Mesothelial cell of epicardium (in vitro differentiated cells): ENCODE measurements at regions not wholly inside any gene's neighbourhood (a gene's known extent, or its start where the extent isn't known, plus 50 kb on each side); places are given as distances from the start of the nearest gene placed in this dataset.

ENCODE experiments used
- DNase-seq, 2 experiments: peaks; one replicate each; pipeline ENCODE4 v3.0.0; 2021; ENCODE audit warnings: low spot score in 2 of 2; ENCODE audit not compliant: unreplicated experiment in 2 of 2
- H3K27ac Mint-ChIP-seq: 2 replicates; pipeline ENCODE4 v1.8.0; 2021; ENCODE audit warnings: mixed read lengths
- H3K27me3 Mint-ChIP-seq: 2 replicates; pipeline ENCODE4 v1.8.0; 2021; ENCODE audit warnings: low read depth, mixed read lengths
- H3K36me3 Mint-ChIP-seq: 2 replicates; pipeline ENCODE4 v1.8.0; 2021; ENCODE audit warnings: mixed read lengths
- H3K4me1 Mint-ChIP-seq: 2 replicates; pipeline ENCODE4 v1.8.0; 2021; ENCODE audit warnings: mixed read lengths
- H3K4me3 Mint-ChIP-seq: 2 replicates; pipeline ENCODE4 v1.8.0; 2021; ENCODE audit warnings: mild to moderate bottlenecking, moderate library complexity, mixed read lengths
- H3K9me3 Mint-ChIP-seq: 2 replicates; pipeline ENCODE4 v1.8.0; 2021; ENCODE audit warnings: mixed read lengths
- TF ChIP-seq, protein P1 (sequence below): fragments of 200-600 bp; sonication (generic); IDR thresholded peaks from one replicate; pipeline ENCODE4 v1.5.0; 2021; ENCODE audit warnings: antibody characterized with exemption; ENCODE audit not compliant: unreplicated experiment

DNA sequence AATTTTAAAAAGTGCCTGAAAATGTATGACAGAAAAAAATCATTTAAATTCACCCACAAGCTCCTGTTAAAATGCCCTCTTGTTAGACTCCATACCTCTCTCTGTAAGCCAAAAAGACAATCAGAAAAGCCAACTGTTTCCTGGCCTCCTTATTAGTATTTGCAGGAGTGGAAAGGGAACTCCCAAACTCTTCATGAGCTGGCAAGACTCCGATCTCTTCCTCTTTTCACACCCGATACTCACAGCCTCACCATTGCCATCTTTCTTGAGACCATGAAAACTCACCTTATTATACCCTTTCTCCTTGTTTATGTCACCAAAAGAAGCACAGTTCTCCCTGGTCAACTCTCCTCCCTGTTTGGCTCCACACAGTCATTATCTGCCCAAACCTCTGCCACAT is 197.8 kb downstream of the DMAC1 start:
- H3K4me3 Mint-ChIP-seq, result no peak overlapping the region
- TF ChIP-seq, protein P1, sequence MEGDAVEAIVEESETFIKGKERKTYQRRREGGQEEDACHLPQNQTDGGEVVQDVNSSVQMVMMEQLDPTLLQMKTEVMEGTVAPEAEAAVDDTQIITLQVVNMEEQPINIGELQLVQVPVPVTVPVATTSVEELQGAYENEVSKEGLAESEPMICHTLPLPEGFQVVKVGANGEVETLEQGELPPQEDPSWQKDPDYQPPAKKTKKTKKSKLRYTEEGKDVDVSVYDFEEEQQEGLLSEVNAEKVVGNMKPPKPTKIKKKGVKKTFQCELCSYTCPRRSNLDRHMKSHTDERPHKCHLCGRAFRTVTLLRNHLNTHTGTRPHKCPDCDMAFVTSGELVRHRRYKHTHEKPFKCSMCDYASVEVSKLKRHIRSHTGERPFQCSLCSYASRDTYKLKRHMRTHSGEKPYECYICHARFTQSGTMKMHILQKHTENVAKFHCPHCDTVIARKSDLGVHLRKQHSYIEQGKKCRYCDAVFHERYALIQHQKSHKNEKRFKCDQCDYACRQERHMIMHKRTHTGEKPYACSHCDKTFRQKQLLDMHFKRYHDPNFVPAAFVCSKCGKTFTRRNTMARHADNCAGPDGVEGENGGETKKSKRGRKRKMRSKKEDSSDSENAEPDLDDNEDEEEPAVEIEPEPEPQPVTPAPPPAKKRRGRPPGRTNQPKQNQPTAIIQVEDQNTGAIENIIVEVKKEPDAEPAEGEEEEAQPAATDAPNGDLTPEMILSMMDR, result no peak
- H3K27ac Mint-ChIP-seq, result no peak overlapping the region
- H3K36me3 Mint-ChIP-seq, result no peaks in the 10 kb centered on the region
- H3K9me3 Mint-ChIP-seq, result no peaks in the 10 kb centered on the region
- no peak for DNase-seq
- peaks cover 3% of the 10 kb centered on the region for H3K4me1 Mint-ChIP-seq
- H3K27me3 Mint-ChIP-seq, result peaks cover 2% of the 10 kb centered on the region

DNA sequence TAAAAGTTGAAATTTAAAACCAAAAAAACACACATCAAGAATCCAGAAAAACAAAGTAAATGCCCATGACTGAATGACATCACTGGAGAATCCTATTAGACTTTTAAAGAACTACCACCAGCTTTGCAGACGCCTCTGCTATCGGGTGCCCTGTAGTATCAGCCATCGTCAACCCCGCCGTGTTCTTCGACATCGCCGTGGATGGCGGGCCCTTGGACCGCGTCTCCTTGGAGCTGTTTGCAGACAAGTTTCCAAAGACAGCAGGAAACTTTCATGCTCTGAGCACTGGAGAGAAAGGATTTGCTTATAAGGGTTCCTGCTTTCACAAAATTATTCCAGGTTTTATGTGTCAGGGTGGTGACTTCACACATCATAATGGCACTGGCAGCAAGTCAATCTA is 201.9 kb downstream of the DMAC1 start:
- DNase-seq, result no peak
- Mint-ChIP-seq H3K36me3 (peaks cover 12% of the 10 kb centered on the region), H3K4me1 (no peaks in the 10 kb centered on the region), H3K9me3 (peaks cover 34% of the 10 kb centered on the region), H3K27me3 (peaks cover 2% of the 10 kb centered on the region), H3K27ac (no peak overlapping the region), H3K4me3 (no peak overlapping the region)
- TF ChIP-seq, protein P1, result no peak

GRCh38 chr9:7592321-7593316 is 207.0 kb downstream of the DMAC1 start:
- no peaks in the 10 kb centered on the region for H3K27me3 Mint-ChIP-seq

GRCh38 chr9:7591501-7591900 is 208.1 kb downstream of the DMAC1 start:
- Mint-ChIP-seq H3K4me1 (no peaks in the 10 kb centered on the region), H3K27ac (no peak overlapping the region), H3K27me3 (no peaks in the 10 kb centered on the region), H3K4me3 (no peak overlapping the region), H3K9me3 (peaks cover 38% of the 10 kb centered on the region), H3K36me3 (peaks cover 12% of the 10 kb centered on the region)
- no peak for DNase-seq
- TF ChIP-seq, protein P1, result no peak

More at GRCh38 chr9:7592321-7593316, 207.0 kb downstream of the DMAC1 start:
- DNase-seq, result no peak
- TF ChIP-seq, protein P1, result no peak
- Mint-ChIP-seq H3K9me3 (peaks cover 34% of the 10 kb centered on the region), H3K4me1 (no peaks in the 10 kb centered on the region), H3K36me3 (peaks cover 12% of the 10 kb centered on the region), H3K27ac (no peak overlapping the region), H3K4me3 (no peak overlapping the region)

- Mint-ChIP-seq H3K27ac (peak overlapping the region; percentile 70), H3K36me3 (peaks cover 3% of the 10 kb centered on the region), H3K4me3 (no peak overlapping the region), H3K27me3 (peaks cover 3% of the 10 kb centered on the region), H3K4me1 (peaks cover 19% of the 10 kb centered on the region), H3K9me3 (peaks cover 9% of the 10 kb centered on the region)
- TF ChIP-seq, protein P1, result no peak
- DNase-seq, result no peak
Measured at GRCh38 chr9:7580568-7580967, 219.0 kb downstream of the DMAC1 start.
